ENCODE measurements at regions not wholly inside any gene's neighbourhood (a gene's known extent, or its start where the extent isn't known, plus 50 kb on each side); places are given as distances from the start of the nearest gene placed in this dataset.

GRCh38 chr2:210963386-210963785 lies 407.0 kb downstream of the CPS1 start:
- TF ChIP-seq POLR2A (IDR thresholded peaks at IDR 0.05; ENCODE audit: low read depth, low read length) (no peak), POLR2AphosphoS5 (IDR thresholded peaks at IDR 0.05; ENCODE audit: low read depth, low read length) (no peak), TAF1 (IDR thresholded peaks at IDR 0.05; ENCODE audit: borderline replicate concordance, low read depth, low read length) (no peak)

Data from GM12892 (cell line).